CD1c-positive myeloid dendritic cell (primary cell): ENCODE measurements at regions not wholly inside any gene's neighbourhood (a gene's known extent, or its start where the extent isn't known, plus 50 kb on each side); places are given as distances from the start of the nearest gene placed in this dataset.
"Not testable (repeated sequence)": the region's sequence is repeated elsewhere in the genome, so short reads cannot be mapped to it uniquely, and the experiment has no call there.

ENCODE experiments used
- DNase-seq: peaks from one replicate; pipeline ENCODE4 v3.0.0-alpha.2; 2016; ENCODE audit errors: extremely low spot score

DNA sequence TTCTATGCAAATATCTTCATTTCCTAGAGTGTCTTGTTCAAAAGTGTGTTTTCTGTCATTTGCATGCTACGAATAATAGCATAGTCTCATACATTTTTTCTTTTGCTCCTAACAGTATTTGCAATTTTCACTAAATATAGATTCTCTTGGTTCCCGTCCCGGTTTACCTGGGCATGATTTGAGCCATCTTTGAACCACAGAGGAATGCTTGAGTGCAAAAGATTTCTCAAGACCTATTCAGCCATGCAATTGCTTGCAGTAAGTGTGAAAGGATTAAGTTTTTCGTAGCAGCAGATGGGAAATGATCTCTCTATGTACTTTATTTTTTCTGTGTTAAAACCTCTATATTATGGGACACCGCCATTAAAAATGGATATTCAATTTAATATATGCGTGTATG lies 733.0 kb downstream of the ZPLD1 start:
- no peak for DNase-seq

DNA sequence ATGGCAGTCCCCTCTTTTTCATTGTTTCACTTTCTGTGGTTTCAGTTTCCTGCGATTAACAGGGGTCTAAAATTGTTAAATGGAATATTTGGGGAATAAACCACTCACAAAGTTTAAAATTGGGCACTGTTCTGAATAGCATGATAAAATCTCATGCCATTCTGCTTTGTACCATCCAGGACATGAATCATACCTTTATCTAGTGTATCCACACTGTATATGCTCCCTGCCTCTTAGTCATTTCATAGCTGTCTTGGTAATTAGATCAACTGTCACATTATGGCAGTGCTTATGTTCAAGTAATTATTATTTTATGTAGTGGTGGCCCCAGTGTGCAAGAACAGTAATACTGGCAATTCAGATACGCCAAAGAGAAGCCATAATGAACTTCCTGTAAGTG lies 734.5 kb downstream of the ZPLD1 start:
- no peak for DNase-seq

GRCh38 chr3:103170651-103171050 lies 735.8 kb downstream of the ZPLD1 start:
- DNase-seq, result no peak

DNA sequence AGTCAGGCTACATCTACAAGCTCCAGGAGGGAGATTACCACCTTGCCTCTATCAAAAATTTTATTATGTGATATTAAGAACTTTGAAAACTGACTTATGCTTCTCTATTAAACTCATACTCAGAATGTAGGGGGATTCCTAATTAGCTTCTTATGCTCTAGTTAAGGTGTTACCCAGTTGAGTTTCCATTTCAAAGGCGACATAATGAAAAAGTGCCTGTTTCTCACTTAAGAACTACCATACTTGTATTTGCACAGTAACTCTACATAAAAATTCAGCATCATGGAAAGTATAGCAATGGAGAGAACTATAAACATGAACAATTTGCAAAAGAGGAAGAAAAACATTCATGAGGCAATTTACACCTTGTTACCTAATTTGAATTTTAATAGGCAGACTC lies 739.1 kb downstream of the ZPLD1 start:
- DNase-seq, result no peak

DNA sequence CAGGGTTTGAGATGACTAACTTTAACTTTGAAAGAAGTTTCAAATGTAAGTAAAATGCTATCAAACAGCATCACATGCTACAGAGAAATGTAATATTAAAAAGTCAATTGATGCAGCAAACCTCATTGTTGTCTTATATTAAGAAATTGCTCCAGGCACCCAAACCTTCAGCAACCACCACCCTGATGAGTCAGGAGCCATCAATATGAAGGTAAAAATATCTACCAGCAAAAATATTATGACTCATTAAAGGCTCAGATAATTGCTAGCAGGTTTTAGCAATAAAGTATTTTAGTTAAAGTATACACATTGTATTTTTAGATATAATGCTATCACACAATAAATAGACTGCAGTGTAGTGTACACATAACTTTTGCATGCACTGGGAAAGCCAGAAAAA lies 746.3 kb downstream of the ZPLD1 start:
- no peak for DNase-seq

DNA sequence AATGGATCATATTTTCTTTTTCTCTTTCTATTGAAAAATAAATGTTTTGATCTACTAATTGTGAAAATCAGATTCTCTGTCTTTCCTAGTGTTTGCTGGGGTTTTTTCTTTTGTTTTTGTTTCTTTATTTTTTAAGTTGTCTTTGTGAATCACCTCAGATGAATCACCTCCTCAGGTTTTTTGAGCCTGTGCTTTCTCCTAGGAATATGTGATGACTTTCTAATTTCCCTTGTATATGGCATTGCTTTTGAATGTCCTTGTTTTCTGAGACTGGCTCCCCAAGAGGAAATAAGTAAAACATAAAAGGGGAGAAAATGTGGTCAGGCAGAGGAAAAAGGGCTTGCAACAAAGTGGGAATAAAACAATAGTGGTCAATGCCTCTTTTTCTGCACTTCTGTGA lies 750.0 kb downstream of the ZPLD1 start:
- no peak for DNase-seq

DNA sequence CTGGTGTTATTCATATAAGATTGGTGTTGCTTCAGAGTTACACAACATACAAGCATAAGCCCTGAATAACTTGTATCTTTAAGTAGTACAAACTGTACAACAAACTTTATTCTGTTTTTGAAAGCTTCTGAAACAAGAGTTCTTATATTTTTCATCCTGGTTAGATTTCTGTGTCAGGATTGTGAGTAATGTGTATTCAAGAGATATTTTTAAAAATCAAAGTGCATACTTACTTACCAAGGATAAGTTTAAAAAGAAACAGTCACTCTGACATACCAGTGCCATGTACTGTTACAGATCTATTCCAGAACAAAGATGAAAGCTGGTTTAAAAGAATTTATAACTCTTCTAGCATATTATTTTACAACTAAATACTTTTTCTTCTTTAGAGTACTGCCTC lies 755.1 kb downstream of the ZPLD1 start:
- no peak for DNase-seq

- DNase-seq, result no peak
These were observed 760.4 kb downstream of the ZPLD1 start for GRCh38 chr3:103195216-103195615.

DNA sequence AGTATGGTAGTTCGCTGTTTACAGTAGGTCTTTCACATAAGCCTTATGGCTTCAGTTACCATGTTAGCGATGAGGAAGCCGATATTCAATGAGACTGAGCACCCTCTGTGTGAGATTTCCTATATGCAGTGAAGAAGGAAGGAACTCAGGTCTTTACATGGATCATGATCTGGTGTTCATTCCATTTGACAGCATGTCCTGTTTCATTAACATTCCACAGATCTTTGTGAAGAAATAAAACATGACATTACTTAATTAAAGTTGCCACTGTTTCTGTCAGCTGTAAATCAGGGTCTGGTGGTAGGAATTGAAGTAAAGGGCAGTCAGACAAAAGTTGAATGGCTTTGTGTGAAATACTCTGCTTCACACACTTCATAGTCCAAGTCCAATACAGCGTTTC lies 768.6 kb downstream of the ZPLD1 start:
- DNase-seq, result no peak

- no peak for DNase-seq
These were observed 775.8 kb downstream of the ZPLD1 start for GRCh38 chr3:103210583-103210982.

GRCh38 chr3:103218146-103218545 lies 783.3 kb downstream of the ZPLD1 start:
- no peak for DNase-seq

DNA sequence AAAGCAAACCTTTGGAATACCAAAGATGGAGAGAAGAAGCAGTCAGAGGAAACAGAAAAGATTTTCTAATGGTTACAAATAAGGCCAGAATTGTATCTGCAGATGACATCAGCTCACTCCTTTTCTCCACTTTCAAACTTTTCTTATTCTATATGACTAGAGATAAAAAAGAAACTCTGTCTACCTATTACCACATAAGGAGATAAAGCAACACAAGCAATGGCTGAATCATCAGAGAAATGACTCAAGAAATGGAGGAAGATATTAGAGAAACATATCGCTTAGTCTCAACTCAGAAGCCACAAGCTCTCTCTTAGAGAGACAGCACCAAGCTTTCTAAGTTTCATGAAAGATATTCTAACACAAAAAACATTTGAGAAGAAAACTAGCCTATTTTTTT lies 784.0 kb downstream of the ZPLD1 start:
- DNase-seq, result no peak

DNA sequence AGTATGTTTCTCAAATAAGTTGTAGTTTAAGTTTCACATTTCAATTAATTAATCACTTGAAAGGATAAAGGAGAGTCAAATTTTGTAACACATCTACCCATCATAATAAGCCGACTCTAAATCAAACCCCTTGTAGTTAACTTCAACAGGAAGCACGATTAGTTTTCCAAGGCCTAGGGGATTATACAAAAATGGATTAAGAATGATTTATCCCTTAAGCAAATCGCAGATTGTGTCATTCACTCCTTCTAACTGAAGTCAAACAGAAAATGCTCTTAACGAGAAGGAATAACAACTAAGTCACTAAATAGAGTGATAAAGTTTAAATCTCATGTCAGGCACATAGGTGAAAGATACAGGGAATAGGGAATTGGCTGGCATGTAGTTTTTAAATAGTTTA lies 792.8 kb downstream of the ZPLD1 start:
- no peak for DNase-seq

- no peak for DNase-seq
These were observed 812.6 kb downstream of the ZPLD1 start for GRCh38 chr3:103247459-103247858.

- not testable (repeated sequence) for DNase-seq
These were observed 820.0 kb downstream of the ZPLD1 start for GRCh38 chr3:103254827-103255226.

DNA sequence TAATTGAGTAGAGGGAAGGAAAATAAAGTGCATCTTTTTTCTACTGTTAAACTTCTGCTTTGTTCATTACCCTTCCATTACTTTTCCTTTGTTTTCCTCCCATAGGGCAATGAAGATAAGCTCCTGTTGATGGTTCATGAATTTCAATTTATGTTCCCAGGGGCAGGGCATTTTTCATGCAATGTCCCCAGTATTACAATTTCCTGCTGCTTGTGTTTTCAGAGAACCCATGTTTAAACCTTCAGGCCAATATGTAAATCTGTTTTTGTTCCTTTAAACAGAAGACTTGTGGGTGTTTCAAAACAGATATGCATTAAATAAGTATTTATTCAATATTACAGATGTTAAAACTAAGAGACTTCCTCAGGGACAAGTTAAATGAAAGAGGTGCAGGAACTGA lies 834.5 kb downstream of the ZPLD1 start:
- DNase-seq, result no peak

GRCh38 chr3:103271575-103271974 lies 836.8 kb downstream of the ZPLD1 start:
- DNase-seq, result no peak

DNA sequence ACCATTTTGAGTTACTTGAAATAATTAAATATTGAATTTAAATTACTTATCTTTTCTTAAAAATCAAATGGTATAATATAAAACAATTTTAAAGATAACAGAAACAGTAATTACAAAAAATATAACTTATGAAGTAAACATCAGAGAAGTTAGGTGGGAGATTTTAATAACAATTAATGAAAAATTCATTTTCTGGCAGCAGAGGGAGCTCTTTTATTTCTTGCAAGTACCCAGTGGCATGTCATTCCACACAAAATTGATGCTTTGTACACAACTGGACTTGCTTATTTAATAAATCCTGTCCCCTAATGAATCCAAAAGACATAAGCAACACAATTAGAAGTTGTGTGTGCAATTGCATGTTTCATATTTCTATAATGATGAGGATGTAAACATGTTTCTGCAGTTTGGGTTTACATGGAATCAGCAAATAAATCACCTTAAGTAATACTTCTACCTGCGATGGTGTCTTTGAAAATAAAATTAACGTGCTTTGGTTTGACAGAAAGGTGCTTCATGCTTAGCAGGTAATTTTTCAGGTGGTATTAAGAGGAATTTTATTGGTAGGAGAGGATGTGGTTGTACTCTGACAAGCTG lies 861.3 kb downstream of the ZPLD1 start:
- no peak for DNase-seq

DNA sequence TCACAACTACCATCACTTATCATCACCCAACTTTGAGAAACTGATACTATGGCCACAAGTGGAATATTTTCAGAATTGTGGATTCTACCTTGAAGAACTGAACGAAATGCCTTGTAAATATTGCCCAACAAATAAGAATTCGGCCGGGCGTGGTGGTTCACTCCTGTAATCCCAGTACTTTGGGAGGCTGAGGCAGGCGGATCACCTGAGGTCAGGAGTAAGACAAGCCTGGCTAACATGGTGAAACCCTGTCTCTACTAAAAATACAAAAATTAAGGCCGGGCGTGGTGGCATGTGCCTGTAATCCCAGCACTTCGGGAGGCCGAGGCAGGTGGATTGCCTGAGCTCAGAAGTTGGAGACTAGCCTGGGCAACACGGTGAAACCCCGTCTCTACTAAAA lies 862.7 kb downstream of the ZPLD1 start:
- not testable (repeated sequence) for DNase-seq

GRCh38 chr3:103306104-103306503 lies 871.3 kb downstream of the ZPLD1 start:
- DNase-seq, result no peak

GRCh38 chr3:103308921-103309320 lies 874.1 kb downstream of the ZPLD1 start:
- no peak for DNase-seq

DNA sequence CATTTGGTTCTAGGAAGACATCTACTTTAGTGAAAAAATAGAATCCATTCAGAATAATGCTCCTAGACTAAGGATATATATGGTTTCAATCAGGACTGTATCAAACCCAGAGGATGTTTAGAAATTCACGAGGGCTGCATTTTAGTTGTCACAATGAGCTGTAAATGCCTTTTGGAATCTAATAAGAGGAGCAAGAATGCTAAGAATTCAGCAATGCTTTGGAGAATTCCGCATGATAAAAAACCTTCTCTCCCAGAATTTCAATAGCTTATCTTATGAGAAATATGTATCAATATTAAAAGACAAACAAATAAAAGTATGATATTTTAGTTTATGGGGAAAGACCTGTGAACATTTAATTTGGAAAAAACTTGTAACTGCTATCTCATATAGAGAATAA lies 885.1 kb downstream of the ZPLD1 start:
- DNase-seq, result no peak

DNA sequence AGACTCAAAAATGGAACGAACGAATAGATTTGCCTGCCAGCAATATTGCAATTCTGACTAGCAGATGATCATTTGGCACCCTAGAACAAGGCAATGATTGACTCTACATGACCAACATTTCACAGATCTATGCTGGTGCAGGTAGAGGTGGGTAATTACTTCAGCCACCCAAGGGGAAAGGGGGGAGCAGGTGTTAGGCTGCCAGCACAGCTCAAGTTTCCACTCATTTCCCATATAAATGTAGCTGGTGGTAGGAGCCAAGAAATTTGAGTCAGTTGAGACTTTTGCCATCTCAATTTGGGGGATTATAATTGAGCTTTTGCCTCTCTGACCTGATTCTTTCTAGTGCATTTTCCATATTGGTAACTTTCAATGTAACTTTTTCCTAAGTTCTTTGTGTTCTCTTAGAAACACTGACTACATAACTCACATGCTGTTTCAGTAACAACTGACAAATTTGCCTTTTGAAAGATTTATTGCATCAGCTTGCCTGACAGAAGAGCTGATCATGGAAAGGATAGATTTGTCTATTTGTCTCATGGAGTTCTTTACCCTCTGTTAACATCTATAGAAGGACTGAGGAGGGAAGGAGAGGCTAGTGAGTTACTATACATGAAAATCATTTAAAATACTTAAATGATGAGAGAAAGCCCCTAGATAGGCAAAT lies 902.5 kb downstream of the ZPLD1 start:
- no peak for DNase-seq

- DNase-seq, result no peak
These were observed 906.3 kb downstream of the ZPLD1 start for GRCh38 chr3:103341078-103341606.
